ENCODE measurements at regions not wholly inside any gene's neighbourhood (a gene's known extent, or its start where the extent isn't known, plus 50 kb on each side); places are given as distances from the start of the nearest gene placed in this dataset.

- no peak for TF ChIP-seq CTCF (IDR thresholded peaks at IDR 0.05)
- no peak for TF ChIP-seq EP300 (IDR thresholded peaks at IDR 0.05)
- TF ChIP-seq POLR2A (IDR thresholded peaks at IDR 0.05): no peak
Measured at GRCh38 chr12:131332224-131332623, 378.5 kb downstream of the ADGRD1 start.
